SK-N-MC (cell line): ENCODE measurements at regions not wholly inside any gene's neighbourhood (a gene's known extent, or its start where the extent isn't known, plus 50 kb on each side); places are given as distances from the start of the nearest gene placed in this dataset.

Experiments
- EZH2 ChIP-seq: fragments of 200-600 bp; sonication (generic); IDR thresholded peaks from one replicate; pipeline ENCODE4 v1.6.1; 2017; ENCODE audit warnings: antibody characterized with exemption
- FOXP2 ChIP-seq: optimal IDR thresholded peaks from 2 replicates; pipeline ENCODE3; 2011; ENCODE audit warnings: mild to moderate bottlenecking, moderate library complexity; ENCODE audit not compliant: insufficient read depth; ENCODE audit errors: extremely low read length, control extremely low read depth
- POLR2AphosphoS5 ChIP-seq: IDR thresholded peaks from 2 replicates; pipeline ENCODE4 v1.6.1; 2012; ENCODE audit warnings: mild to moderate bottlenecking, low read depth, low read length, borderline replicate concordance

DNA sequence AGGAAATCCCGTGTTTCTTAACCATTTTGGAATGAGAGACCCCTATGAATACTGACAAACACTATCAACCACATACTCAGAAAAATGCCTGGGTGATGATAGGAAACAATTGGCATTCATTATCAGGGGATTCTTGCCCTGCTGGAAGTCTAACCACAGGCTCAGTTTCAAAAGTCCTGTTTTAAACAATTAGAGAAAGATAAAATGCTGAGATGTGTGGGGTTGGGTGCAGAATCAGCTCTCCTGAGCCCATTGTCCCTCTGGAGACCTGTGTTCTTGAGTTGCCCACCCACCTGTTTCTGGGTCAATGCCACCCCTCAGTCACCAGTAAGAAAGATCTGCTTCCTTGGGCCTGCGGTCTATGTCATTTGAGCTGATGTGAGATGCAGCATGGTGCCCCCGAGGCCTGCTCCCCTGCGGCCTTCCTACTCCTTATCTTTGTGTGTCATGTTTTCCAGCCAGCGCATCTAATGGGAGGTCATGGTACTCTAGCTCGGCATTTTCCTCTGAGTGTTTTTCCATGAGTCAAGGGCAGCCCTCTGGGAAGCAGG, 130.3 kb upstream of the PLXNA2 start:
- TF ChIP-seq EZH2 = no peak
- no peak for TF ChIP-seq POLR2AphosphoS5
- TF ChIP-seq FOXP2 = no peak
